Psoas muscle (tissue), 7 donors: ENCODE measurements at regions not wholly inside any gene's neighbourhood (a gene's known extent, or its start where the extent isn't known, plus 50 kb on each side); places are given as distances from the start of the nearest gene placed in this dataset.

ENCODE experiments used
- ATAC-seq, 4 donors: fragments of 200-7000 bp; cut with Tn5 transposase; one replicate each; pipeline ENCODE4 v1.9.1; 2020; ENCODE audit warnings: moderate library complexity in 3 of 4, mild to moderate bottlenecking in 2 of 4
- DNase-seq, 2 donors: peaks; one replicate each; pipeline ENCODE4 v3.0.0-alpha.2; 2020
- H3K27ac ChIP-seq: fragments of 200-600 bp; one replicate; pipeline ENCODE4 v1.8.0; 2022
- H3K27me3 ChIP-seq, 3 donors: fragments of 200-600 bp in 1 of 3; one replicate each; pipeline versions ENCODE4 v1.6.1 to v1.8.0; 2013 to 2022; ENCODE audit warnings: low read length in 2 of 3, mild to moderate bottlenecking in 2 of 3, moderate library complexity in 1 of 3; ENCODE audit not compliant: insufficient read depth in 3 of 3
- H3K36me3 ChIP-seq, 2 donors: fragments of 200-600 bp in 1 of 2; one replicate each; pipeline versions ENCODE4 v1.6.1 to v1.8.0; 2013 to 2022; ENCODE audit warnings: low read depth in 1 of 2, mild to moderate bottlenecking in 1 of 2, moderate library complexity in 1 of 2; ENCODE audit not compliant: insufficient read depth in 1 of 2
- H3K4me1 ChIP-seq: fragments of 200-600 bp; one replicate; pipeline ENCODE4 v1.8.0; 2022
- H3K4me3 ChIP-seq: fragments of 200-600 bp; one replicate; pipeline ENCODE4 v1.8.0; 2022; ENCODE audit warnings: mild to moderate bottlenecking
- H3K9me3 ChIP-seq: fragments of 200-600 bp; one replicate; pipeline ENCODE4 v1.8.0; 2022
- WGBS, 3 donors: extraction: QIAGEN DNeasy Blood & Tissue Kit; methylation state at CpG; one replicate each; pipeline versions ENCODE4 v1.1.6 to v1.1.7; 2013; 5-methylcytosine and 5-hydroxymethylcytosine counted together
- intact Hi-C, 2 donors: fragments of 100-400 bp; cut with DNase I; formaldehyde crosslinking; loops; one replicate each; pipeline versions ENCODE4 v1.11.0 to v1.14.2; 2022
- TF ChIP-seq, protein P1 (sequence below): fragments of 200-600 bp; IDR thresholded peaks from one replicate; pipeline ENCODE4 v1.8.0; 2022; ENCODE audit warnings: antibody characterized with exemption
- donor health status: healthy with polysubstance abuse.
- donor health status: DM: no; HTN: no; CAD: no; lungs with moderate emphysema.
- donor health status: Bipolar disorder and iron deficiency.
- donor health status: healthy.
- donor health status: DM: yes; HTN: yes; CAD: no.
- donor health status: DM: no; HTN: no; CAD: no.
- donor health status: DM: yes; HTN: yes; CAD: no.

DNA sequence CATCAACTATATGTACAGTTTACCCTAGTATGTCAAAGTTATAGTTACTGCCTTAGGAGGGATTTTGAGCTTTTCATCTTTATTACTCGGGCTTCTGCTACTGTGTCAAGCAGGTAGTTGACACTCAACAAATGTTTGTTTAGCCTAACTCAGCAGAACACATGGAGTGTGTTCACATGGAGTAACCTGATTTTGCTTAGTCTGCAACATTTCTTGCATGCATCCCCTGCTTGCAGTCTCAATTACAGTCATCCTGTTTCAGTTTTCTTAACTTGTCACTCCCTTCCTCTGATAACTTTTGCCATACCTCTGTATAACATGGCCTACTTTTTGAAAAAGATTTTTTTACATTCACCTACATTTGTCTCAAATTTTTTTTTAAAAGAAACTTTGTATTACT lies 135.5 kb downstream of the NMUR2 start:
- Histone ChIP-seq H3K27me3 (no peaks in the 10 kb centered on the region), H3K4me3 (no peak overlapping the region), H3K4me1 (no peaks in the 10 kb centered on the region), H3K9me3 (no peaks in the 10 kb centered on the region), H3K27ac (no peak overlapping the region), H3K36me3 (no peaks in the 10 kb centered on the region)
- ATAC-seq (no peak), DNase-seq (no peak)
- TF ChIP-seq, protein P1, sequence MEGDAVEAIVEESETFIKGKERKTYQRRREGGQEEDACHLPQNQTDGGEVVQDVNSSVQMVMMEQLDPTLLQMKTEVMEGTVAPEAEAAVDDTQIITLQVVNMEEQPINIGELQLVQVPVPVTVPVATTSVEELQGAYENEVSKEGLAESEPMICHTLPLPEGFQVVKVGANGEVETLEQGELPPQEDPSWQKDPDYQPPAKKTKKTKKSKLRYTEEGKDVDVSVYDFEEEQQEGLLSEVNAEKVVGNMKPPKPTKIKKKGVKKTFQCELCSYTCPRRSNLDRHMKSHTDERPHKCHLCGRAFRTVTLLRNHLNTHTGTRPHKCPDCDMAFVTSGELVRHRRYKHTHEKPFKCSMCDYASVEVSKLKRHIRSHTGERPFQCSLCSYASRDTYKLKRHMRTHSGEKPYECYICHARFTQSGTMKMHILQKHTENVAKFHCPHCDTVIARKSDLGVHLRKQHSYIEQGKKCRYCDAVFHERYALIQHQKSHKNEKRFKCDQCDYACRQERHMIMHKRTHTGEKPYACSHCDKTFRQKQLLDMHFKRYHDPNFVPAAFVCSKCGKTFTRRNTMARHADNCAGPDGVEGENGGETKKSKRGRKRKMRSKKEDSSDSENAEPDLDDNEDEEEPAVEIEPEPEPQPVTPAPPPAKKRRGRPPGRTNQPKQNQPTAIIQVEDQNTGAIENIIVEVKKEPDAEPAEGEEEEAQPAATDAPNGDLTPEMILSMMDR = no peak
- intact Hi-C loops = no loop called here
- 41 to 67% (median 45%) methylated on average over 1 of the region's 1 CpG for WGBS, 3 donors

DNA sequence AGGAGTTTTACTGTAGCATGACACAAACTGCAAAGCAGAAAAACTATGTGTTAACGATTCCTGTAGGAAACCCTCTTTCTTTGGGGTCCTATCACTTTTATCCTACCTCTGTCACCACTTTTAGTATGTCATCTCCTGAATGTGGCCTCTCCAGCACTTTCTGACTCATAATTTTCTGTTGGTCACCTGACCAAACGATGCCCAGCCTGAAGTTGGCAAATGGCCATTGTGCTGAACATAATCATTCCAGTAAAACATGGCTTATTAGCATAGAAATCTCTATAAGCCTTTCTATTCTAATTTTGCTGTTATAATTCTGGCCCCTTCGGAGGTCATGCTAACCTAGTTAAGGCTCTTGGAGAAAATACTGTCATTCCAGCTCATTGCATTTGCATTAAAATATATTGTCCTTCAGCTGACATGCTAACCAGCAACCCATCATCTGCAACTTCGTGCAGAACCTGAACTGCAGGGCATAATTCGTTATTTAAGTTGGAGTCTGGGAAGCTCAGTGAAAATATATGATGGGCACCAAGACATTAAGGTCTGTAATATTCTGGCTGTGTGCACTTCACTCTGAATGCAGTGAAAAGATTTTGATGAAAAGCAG lies 140.3 kb downstream of the NMUR2 start:
- ATAC-seq (no peak), DNase-seq (no peak)
- Histone ChIP-seq H3K36me3 (no peaks in the 10 kb centered on the region), H3K4me1 (no peaks in the 10 kb centered on the region), H3K4me3 (no peak overlapping the region), H3K9me3 (no peaks in the 10 kb centered on the region), H3K27ac (no peak overlapping the region), H3K27me3 (no peaks in the 10 kb centered on the region)
- TF ChIP-seq, protein P1 = no peak
- intact Hi-C loops = no loop called here
- 51 to 58% (median 55%) methylated on average over 5 of the region's 5 CpGs for WGBS, 3 donors

DNA sequence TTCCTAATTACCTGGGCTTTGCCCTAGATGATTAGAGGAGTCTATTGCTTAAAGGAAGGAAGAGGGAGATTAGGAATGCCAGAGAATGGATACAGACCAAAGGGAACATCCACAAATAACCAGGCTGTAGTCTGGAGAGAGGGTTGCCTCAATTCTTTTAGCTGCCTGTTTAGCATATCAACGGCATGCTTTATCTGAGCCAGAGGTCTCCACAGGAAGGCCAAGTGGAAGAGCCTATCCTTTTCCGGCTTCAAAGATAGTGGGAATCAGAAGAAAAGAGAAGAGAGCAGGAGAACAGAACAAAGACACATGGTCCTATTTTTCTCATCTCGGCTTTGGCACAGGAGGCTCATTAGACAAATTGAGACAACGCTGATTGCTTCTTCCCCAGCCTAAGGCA lies 142.4 kb downstream of the NMUR2 start:
- intact Hi-C loops = no loop called here
- Histone ChIP-seq H3K9me3 (no peaks in the 10 kb centered on the region), H3K27ac (no peak overlapping the region), H3K4me1 (no peaks in the 10 kb centered on the region), H3K27me3 (no peaks in the 10 kb centered on the region), H3K4me3 (no peak overlapping the region), H3K36me3 (no peaks in the 10 kb centered on the region)
- WGBS, 3 donors = 33 to 49% (median 46%) methylated on average over 4 of the region's 4 CpGs
- TF ChIP-seq, protein P1 = no peak
- no peak for ATAC-seq
- DNase-seq = no peak

DNA sequence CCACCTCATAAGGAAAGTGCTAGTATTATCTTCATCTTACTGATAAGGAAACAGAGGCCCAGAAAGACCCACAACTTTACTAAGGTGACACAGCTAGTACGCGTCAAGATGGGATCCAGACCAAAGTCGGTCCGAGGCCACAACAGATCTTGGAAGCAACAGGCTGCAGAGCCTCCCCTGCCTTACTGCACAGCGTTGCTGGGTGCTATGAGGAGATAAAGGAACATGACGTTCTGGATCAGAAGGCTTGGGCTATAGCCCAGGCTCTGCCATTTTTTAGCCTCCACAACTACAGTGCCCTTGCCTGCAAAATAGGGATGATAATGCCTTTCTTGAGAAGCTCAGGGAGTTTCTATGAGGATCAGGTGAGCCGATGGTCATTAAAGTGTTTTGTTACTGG lies 144.1 kb downstream of the NMUR2 start:
- TF ChIP-seq, protein P1 = no peak
- DNase-seq = no peak
- Histone ChIP-seq H3K27me3 (no peaks in the 10 kb centered on the region), H3K4me3 (no peak overlapping the region), H3K36me3 (no peaks in the 10 kb centered on the region), H3K4me1 (no peaks in the 10 kb centered on the region), H3K27ac (no peak overlapping the region), H3K9me3 (no peaks in the 10 kb centered on the region)
- intact Hi-C loops = no loop called here
- WGBS, 3 donors = 80 to 82% (median 82%) methylated on average over 7 of the region's 7 CpGs
- no peak for ATAC-seq

DNA sequence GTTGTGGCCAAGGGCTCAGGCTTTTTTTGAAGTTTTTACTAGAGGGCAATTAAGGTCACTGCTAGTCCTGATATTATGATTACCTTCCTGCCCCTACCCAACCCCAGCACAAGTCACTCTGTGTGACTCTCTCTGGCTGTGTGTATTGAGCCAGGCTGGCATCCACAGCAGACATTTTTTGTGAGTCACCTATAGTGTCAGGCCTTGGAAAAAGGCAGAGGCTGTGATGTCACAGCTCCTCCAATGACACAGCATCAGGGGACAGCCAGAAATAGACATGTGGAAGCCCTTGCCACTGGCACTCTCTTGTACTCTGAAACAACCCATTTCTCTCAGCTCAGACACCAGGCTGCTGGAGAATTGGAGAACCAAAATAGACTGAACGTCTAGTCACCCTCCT lies 145.4 kb downstream of the NMUR2 start:
- Histone ChIP-seq H3K9me3 (no peaks in the 10 kb centered on the region), H3K4me3 (no peak overlapping the region), H3K27me3 (no peaks in the 10 kb centered on the region), H3K27ac (no peak overlapping the region), H3K4me1 (no peaks in the 10 kb centered on the region), H3K36me3 (no peaks in the 10 kb centered on the region)
- DNase-seq = peak; percentile 18 to 42
- peak; percentile 80 to 97 (median 92) for ATAC-seq
- WGBS, 3 donors = 37 to 39% (median 37%) methylated on average over 1 of the region's 1 CpG
- intact Hi-C loops = no loop called here
- TF ChIP-seq, protein P1 = no peak
